Neural progenitor cell (in vitro differentiated cells): ENCODE measurements at regions not wholly inside any gene's neighbourhood (a gene's known extent, or its start where the extent isn't known, plus 50 kb on each side); places are given as distances from the start of the nearest gene placed in this dataset.

Experiments
- EZH2 ChIP-seq: fragments of 200-600 bp; sonication (generic); IDR thresholded peaks from 2 replicates; pipeline ENCODE4 v1.6.1; 2017; ENCODE audit warnings: antibody characterized with exemption, mild to moderate bottlenecking, moderate library complexity
- EZH2phosphoT487 ChIP-seq: fragments of 200-600 bp; sonication (generic); IDR thresholded peaks from 2 replicates; pipeline ENCODE4 v1.6.1; 2017; ENCODE audit warnings: antibody characterized with exemption
- TF ChIP-seq, protein P1 (sequence below): fragments of 200-600 bp; sonication (generic); IDR thresholded peaks from 2 replicates; pipeline ENCODE4 v1.5.1; 2017; ENCODE audit warnings: antibody characterized with exemption, mild to moderate bottlenecking

DNA sequence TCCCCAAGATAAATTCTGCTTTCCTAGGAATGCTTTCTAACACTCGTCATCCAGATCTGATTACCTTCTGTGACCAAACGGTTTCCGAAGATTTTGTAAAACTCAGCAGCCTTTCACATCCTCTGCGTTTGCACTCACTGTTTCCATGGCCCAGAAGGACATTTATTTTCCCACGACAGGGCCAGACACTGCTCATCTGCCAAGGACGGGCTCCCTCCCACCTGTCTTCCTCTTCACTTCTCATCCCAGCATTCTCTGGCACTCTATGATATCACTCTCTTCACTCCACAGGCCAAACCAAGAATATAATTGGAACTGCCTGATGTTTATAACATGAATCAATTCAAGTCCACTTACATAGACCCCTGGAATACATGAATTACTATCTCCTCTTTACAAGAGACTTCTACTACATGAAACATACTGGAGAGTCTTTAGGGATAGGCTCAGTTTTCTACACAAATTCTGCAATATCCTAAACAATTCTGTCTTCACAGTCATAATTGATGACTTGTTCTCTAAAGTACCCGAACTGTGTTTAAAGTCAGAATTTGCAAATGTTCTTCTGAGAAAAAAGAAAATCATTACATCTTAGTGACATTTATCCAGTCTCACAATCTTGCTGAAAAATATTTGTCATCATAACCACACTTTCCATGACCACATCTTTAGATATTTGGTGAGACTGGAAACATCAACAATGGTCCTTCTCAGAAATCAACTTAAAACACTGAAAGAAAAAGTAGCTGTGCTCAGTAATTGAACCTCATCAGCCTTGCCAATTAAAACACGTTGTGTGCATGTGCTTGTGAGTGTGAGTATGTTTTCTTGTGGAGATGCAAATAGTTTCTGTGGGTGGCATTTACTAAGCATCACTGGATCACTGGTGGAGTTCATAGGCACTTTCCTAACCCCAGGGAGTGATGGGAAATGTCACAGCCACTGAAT is 79.5 kb upstream of the PRSS58 start:
- TF ChIP-seq, protein P1, sequence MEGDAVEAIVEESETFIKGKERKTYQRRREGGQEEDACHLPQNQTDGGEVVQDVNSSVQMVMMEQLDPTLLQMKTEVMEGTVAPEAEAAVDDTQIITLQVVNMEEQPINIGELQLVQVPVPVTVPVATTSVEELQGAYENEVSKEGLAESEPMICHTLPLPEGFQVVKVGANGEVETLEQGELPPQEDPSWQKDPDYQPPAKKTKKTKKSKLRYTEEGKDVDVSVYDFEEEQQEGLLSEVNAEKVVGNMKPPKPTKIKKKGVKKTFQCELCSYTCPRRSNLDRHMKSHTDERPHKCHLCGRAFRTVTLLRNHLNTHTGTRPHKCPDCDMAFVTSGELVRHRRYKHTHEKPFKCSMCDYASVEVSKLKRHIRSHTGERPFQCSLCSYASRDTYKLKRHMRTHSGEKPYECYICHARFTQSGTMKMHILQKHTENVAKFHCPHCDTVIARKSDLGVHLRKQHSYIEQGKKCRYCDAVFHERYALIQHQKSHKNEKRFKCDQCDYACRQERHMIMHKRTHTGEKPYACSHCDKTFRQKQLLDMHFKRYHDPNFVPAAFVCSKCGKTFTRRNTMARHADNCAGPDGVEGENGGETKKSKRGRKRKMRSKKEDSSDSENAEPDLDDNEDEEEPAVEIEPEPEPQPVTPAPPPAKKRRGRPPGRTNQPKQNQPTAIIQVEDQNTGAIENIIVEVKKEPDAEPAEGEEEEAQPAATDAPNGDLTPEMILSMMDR, result no peak
- no peak for TF ChIP-seq EZH2
- TF ChIP-seq EZH2phosphoT487, result no peak
